HL-60 (cell line): ENCODE measurements at regions not wholly inside any gene's neighbourhood (a gene's known extent, or its start where the extent isn't known, plus 50 kb on each side); places are given as distances from the start of the nearest gene placed in this dataset.

ENCODE experiments used
- DNase-seq, 2 experiments: peaks; one replicate each; pipeline ENCODE4 v3.0.0-alpha.2; 2010 to 2020; ENCODE audit warnings: low read depth in 1 of 2, low spot score in 1 of 2
- H3K27ac ChIP-seq: fragments of 250-450 bp; sonication (Bioruptor Pico); replicated peaks from 2 replicates; pipeline ENCODE4 v1.5.1; 2020; ENCODE audit warnings: mild to moderate bottlenecking, moderate library complexity
- H3K27me3 ChIP-seq: fragments of 250-450 bp; sonication (Bioruptor Pico); 2 replicates; pipeline ENCODE4 v1.5.1; 2021; ENCODE audit warnings: mild to moderate bottlenecking, moderate library complexity; ENCODE audit not compliant: insufficient read depth, poor library complexity, severe bottlenecking
- H3K4me3 ChIP-seq: replicated peaks from 2 replicates; pipeline ENCODE4 v1.5.1; 2011; ENCODE audit warnings: mild to moderate bottlenecking, control low read depth, low read length; ENCODE audit not compliant: insufficient read depth
- CTCF ChIP-seq: IDR thresholded peaks from one replicate; pipeline ENCODE4 v1.5.1; 2011; ENCODE audit warnings: low read length, control low read depth, inconsistent platforms; ENCODE audit not compliant: insufficient read depth
- GABPA ChIP-seq: IDR thresholded peaks from 2 replicates; pipeline ENCODE4 v1.6.1; 2012; ENCODE audit warnings: low read depth
- POLR2AphosphoS5 ChIP-seq: IDR thresholded peaks from 2 replicates; pipeline ENCODE4 v1.6.1; 2012; ENCODE audit warnings: low read depth
- REST ChIP-seq: IDR thresholded peaks from 2 replicates; pipeline ENCODE4 v1.6.1; 2012; ENCODE audit warnings: low read depth; ENCODE audit not compliant: insufficient replicate concordance
- SPI1 ChIP-seq: IDR thresholded peaks from 2 replicates; pipeline ENCODE4 v1.6.1; 2012; ENCODE audit warnings: low read depth, mild to moderate bottlenecking, borderline replicate concordance

- TF ChIP-seq GABPA (no peak), CTCF (no peak), REST (no peak), POLR2AphosphoS5 (no peak)
Measured at GRCh38 chr5:3359642-3360041, 236.0 kb upstream of the IRX1 start.

GRCh38 chr5:3357291-3357690 lies 238.3 kb upstream of the IRX1 start:
- DNase-seq: no peak
- Histone ChIP-seq H3K4me3 (no peak overlapping the region), H3K27ac (no peak overlapping the region), H3K27me3 (no peaks in the 10 kb centered on the region)
- no peak for TF ChIP-seq POLR2AphosphoS5

More at GRCh38 chr5:3359642-3360041, 236.0 kb upstream of the IRX1 start:
- H3K27me3 ChIP-seq: no peaks in the 10 kb centered on the region
- H3K27ac ChIP-seq: no peak overlapping the region
- H3K4me3 ChIP-seq: no peak overlapping the region
- DNase-seq: no peak

GRCh38 chr5:3356016-3356415 lies 239.6 kb upstream of the IRX1 start:
- H3K27ac ChIP-seq: no peak overlapping the region
- H3K27me3 ChIP-seq: no peaks in the 10 kb centered on the region
- DNase-seq: no peak
- TF ChIP-seq CTCF: no peak
- no peak for TF ChIP-seq POLR2AphosphoS5
- no peak for TF ChIP-seq SPI1
- no peak for TF ChIP-seq REST
- no peak for TF ChIP-seq GABPA
- no peak overlapping the region for H3K4me3 ChIP-seq

- Histone ChIP-seq H3K27ac (no peak overlapping the region), H3K27me3 (no peaks in the 10 kb centered on the region), H3K4me3 (no peak overlapping the region)
- DNase-seq: no peak
- TF ChIP-seq CTCF (no peak), POLR2AphosphoS5 (no peak), REST (no peak), SPI1 (no peak)
Measured at GRCh38 chr5:3355126-3355525, 240.5 kb upstream of the IRX1 start.
